ENCODE measurements at regions not wholly inside any gene's neighbourhood (a gene's known extent, or its start where the extent isn't known, plus 50 kb on each side); places are given as distances from the start of the nearest gene placed in this dataset.

DNA sequence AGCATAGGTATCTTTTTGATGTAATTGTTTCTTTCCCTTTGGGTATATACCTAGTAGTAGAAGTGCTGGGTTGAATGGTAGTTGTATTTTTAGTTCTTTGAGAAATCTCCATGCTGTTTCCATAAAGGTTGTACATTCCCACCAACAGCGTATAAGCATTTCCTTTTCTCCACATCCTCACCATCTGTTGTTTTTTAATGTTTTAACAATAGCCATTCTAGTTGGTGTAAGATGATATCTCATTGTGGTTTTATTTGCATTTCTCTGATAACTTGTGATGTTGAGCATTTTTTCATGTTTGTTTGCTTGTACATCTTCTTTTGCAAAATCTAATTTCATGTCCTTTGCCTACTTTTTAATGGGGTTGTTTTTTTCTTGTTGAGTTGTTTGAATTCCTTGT lies 80.0 kb upstream of the TMC3 start:
- TF ChIP-seq POLR2A (IDR thresholded peaks at IDR 0.05), result no peak
- no peak for TF ChIP-seq POLR2AphosphoS5 (IDR thresholded peaks at IDR 0.05)

Data from transverse colon (tissue), 3 donors.